ENCODE measurements at regions not wholly inside any gene's neighbourhood (a gene's known extent, or its start where the extent isn't known, plus 50 kb on each side); places are given as distances from the start of the nearest gene placed in this dataset.
"Not testable (repeated sequence)": the region's sequence is repeated elsewhere in the genome, so short reads cannot be mapped to it uniquely, and the experiment has no call there.

DNA sequence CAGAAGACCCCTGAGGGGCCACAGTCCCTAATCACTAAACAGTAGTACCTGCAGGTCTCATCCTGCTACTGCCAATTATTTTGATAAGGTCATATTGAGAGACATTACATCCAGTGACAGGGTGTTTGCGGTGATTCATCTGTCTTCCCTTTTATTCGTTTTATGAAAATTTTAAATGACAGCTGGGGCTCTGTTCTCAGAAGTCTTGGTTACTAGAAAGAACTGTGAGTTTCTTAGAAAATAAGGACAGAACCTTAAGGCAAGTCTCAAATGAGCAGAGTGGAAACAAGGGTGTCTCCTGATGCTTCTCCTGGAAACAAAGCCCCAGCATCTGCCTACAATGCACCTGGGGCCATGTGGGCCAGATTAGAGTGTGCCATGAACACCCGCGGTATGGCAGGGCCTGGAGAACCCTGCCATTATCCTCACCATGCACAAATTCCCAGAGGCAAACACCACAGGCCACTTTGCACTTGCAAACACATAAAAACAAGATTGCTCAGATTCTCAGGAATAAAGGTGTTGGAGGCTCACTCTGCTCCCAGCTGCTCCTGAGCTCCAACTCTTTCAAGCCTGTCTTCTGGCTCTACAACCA is 66.3 kb upstream of the IQSEC1 start:
- no peak for DNase-seq (ENCODE audit: low spot score)

DNA sequence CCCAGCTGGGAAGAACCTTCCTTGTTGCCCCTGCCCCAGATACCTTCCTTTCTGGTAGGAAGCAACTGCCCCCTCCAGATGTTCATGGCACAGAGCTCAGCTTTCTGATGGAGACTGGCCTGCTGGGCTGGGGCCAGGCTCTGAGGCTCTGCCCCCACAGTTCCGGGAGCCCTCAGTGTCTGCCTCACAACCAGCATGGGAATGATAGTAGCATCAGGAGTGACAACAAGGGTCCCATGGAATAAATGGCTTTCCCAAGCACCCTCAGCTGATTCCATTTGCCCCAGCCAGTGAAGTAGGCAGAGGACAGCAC is 65.6 kb upstream of the IQSEC1 start:
- no peak for DNase-seq (ENCODE audit: low spot score)
- no peak for FAIRE-seq

More for the DNA sequence above, 66.3 kb upstream of the IQSEC1 start:
- FAIRE-seq = no peak

DNA sequence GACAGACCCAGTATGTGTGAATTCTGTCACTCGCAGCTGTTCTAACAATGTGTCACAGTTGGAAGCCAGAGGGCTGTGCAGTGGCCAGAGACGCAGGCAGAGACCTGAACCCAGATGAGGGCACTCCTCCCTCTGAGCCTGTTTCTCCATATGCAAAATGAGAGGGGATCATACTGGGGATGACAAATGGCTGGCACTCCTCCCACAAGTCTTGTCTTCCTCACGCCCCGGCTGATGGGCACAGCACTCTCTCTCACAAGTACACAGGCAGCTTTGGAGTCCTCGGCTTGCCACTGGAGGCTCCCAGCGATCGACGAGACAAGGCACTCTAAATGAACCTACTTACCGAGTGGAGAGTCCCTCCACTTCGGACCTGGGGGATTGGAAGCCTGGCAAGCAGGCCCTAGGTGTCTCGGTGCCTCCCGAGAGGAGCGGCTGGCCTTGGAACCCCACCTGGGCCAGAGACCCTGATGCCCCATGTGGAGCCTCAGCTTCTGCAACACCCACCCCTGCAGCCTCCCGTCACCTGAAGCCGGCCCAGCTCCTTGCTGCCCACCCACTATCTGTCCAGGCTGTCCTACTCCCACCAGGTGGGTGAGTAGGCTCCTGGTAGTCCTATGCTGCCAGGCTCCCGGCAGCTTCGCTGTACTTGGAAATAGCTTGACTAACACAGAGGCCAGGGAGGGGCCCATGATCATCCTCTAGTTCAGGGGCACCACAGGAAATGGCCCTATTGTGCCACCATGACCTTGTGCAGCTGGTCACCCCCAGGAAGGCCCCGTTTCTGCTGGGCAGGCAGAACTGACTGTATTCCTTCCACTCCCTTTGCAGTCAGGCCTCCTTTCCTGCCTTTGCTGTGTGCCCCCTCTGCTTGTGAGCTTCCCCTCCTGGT is 65.0 kb upstream of the IQSEC1 start:
- no peak for FAIRE-seq
- no peak for DNase-seq (ENCODE audit: low spot score)

DNA sequence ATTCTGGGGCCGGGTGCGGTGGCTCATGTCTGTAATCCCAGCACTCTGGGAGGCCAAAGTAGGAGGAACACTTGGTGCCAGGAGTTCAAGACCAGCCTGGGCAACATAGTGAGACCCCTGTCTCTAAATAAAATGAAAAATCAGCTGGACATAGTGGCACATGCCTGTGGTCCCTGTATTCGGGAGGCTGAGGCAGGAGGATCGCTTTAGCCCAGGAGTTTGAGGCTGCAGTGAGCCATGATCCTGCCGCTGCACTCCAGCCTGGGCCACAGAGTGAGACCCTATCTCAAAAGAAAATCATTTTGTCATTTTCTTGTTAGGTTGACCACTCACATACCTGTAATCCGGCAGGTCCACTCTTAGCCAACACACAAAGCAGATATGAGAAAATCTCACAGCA is 63.6 kb upstream of the IQSEC1 start:
- FAIRE-seq; DNase-seq (ENCODE audit: low spot score): not testable (repeated sequence)

DNA sequence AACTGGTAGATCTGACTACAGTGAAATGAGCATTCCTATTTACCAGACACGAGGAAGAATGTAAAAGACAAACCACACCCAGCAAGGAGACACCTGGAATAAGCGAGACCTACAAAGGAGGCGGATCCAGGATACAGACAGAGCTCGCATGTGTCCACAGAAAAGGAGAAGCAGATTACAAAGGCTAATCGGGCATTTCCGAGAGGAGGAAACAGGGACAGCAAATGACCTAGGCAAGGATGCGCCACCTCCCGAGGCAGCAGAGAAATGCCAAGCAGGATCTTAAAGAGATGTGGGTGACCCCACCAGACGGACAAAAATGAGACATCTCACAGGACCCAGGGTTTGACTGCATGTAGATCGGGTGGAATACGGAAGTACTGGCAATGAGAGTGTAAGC is 63.2 kb upstream of the IQSEC1 start:
- DNase-seq (ENCODE audit: low spot score) = no peak
- FAIRE-seq = no peak

DNA sequence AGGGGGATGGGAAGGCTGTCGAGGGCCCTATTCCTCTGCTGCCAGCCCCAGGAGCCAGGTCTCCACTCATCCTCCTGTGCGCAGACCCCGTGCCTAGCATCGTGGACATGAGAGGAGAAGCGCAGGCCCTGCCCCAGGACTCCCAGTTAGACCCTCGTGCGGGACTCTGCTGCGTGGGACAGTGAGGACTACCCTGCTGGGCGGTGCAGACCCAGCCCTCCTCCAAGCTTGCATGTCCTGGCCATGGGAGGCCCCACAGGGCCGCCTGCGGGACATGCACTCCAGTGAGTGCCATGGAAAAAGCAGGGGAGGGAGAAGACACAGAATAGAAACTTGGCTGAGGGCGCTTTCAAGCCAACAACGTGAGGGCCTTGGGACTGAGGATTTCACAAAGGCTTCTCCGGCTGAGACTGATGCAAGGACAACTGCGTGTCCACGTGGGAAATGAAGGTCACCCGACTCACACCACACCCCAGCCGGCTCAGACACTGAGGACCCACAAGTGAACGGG is 62.6 kb upstream of the IQSEC1 start:
- FAIRE-seq (no peak), DNase-seq (ENCODE audit: low spot score) (no peak)

DNA sequence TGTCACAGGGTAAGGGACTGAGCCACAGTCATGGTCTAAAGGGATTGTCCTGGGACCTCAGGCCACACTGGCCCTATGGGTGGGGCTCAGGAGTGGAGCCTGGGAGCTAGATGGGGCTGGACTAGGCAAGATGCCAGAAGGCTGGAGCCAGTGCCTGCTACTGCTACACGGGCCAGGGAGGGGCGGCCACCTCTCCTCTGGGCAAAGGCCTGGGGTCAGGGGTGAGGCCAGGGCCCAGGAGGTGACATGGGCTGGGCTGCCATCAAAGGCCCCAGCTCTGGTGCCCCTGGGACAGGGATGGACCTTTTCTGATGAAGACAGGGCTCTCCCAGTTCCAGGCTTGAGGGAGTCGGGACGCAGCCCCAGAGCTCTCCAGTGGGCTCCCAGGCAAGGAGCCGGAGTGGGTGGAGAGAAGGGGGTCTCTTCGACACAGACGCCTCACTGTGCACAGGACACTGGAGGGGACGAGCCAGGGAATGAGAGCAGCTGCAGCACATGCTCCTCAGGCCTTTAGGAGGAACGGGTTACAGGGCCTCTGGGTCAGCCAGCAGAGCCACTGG is 62.1 kb upstream of the IQSEC1 start:
- FAIRE-seq (no peak), DNase-seq (ENCODE audit: low spot score) (no peak)

DNA sequence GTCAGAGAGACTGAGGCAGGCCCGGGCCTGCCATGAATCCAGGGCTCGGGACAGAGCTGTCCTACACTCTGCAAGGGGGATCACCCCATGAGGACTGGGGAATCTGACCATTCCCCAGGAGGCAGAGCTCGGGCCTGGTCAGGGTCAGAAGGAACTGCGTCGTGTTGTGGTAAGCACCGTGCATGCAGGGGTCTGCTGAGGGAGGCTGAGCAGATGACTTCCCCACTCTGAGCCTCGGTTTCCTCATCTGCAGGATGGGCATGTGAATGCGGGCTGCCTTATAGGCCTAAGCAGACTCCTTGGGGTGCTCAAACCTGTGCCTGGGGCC is 61.6 kb upstream of the IQSEC1 start:
- FAIRE-seq (no peak), DNase-seq (ENCODE audit: low spot score) (no peak)

DNA sequence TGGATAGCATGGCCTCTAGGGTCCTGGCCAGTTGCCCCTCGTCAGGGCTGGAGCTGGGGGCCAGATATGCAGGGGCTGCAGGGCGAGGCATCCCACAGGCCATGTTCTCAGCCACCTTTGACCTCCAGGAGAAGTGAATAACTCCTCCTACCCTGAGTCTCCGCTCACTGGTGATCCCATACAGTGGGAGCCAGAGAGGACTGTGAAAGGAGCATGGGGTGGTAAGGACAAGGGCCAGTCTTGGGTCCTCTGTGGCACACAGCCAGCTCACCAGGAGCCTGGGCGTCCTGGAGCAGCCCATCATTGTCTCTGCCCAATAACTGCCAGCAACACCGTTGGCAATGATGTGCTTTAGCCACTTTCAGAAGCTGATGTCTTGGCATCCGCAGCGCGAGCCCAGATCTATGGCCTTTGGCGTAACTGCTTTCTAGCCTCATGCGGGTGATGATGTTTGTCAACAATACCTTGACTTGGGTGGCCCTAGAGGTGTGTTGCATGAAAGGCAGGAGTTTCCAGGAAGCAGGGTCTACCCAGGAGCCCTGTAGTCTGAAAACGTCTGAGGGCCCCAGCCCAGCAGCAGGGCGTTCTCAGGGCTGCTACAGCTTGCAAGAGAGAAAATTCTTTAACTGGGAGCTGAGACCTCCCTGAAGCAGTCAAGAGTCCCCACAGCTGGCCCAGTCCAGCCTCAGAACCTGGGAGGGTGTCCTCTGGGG is 61.1 kb upstream of the IQSEC1 start:
- DNase-seq (ENCODE audit: low spot score) (no peak), FAIRE-seq (no peak)

DNA sequence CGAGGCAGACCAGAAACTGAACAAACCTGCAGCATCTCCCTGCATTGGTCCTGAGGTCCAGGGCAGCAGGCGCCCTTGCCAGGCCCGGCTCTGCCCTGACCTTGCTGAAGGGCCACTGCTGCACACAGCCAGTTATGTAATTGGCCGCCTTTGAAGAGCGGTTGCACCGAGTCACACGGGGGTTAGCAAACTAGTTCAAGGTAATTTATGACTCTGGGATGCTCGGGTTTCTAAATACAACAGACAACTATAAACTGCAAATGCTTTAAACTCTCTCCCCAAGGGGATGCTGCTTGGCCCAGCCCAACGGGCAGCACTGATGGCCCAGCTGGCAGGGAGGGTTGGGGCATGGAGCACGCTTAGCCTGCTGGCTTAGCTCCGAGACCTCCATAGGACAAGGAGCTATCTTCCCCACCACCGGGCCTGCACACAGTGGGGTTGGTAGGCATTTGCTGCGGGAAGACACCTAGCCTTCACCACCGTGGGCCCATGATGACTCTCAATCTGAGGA is 60.3 kb upstream of the IQSEC1 start:
- no peak for FAIRE-seq
- DNase-seq (ENCODE audit: low spot score) = no peak

DNA sequence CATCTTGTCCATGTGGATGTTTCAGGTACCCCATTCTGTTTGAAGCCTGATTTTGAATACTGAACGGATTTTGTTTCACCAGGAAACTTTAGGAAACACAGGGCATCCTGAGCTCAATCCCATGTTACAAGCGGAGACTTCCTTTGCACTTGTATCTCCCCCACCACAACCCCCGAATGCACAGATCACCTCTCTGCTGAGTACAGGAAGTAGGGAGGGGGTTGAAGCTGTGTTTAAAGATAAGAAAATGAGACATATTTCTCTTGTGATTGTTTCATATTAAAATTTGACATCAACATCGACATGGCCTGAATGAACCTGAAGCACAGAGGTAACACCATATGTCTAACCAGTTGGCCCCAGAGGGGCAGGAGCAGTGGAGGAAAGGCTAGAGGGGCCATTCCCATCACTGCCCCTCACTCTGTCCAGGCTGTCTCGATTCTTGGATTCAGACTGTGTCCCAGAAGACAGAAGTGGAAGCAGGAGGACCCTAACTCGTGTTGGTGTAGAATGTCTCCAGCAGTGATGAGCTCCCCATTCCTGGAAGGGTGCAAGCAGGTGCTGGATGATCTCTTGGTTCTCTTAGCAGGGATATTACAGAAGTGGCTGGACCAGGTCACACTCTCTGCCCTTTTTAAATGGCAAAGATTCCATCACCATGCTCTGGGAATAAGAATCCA is 59.6 kb upstream of the IQSEC1 start:
- DNase-seq (ENCODE audit: low spot score) (no peak), FAIRE-seq (no peak)

DNA sequence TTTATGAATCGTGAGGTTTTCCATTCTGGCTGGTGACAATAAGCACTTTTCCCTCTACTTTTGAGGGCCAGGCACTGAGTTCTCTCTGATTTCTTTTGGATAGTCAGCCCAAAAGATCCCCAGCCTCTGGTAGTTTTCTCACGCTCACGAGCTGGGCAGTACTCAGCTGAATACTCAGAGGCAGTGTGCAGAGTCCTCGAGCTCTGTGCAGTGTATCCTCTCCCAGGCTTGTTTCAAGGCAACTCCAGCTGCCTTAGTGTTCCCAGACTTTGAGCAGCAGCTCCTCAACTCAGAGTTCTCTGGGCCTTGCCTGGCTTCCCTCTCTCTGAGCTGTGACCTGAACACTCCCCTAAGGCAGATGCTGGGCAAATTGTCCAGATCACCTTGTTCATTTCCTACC is 59.1 kb upstream of the IQSEC1 start:
- DNase-seq (ENCODE audit: low spot score) = no peak
- no peak for FAIRE-seq

DNA sequence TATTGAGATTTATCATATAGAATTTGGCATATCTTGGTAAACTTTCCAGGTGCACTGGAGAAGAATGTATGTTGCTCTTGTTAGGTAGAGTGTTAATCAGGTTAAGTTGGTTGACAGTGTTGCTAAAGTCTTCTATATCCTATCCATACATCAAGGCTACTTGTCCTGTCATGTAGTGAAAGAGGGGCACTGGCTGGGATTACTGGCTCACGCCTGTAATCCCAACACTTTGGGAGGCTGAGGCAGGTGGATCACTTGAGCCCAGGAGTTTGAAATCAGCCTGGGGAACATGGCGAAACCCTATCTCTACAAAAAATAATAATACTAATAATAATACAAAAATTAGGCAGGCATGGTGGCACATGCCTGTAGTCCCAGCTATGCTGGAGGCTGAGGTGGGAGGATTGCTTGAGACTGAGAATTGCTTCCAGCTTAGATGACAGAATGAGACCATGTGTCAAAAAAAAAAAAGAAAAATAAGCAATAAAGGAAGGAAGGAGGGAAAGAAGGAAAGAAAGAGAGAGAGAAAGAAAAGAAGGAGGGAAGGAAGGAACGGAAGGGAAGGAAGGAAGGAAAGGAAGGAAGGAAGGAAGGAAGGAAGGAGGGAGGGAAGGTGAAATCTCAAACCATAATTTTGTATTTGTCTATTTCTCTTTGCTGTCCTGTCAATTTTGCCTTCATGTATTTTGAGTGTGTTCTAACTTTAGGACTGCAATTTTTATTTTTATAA is 57.4 kb upstream of the IQSEC1 start:
- no peak for FAIRE-seq
- no peak for DNase-seq (ENCODE audit: low spot score)

DNA sequence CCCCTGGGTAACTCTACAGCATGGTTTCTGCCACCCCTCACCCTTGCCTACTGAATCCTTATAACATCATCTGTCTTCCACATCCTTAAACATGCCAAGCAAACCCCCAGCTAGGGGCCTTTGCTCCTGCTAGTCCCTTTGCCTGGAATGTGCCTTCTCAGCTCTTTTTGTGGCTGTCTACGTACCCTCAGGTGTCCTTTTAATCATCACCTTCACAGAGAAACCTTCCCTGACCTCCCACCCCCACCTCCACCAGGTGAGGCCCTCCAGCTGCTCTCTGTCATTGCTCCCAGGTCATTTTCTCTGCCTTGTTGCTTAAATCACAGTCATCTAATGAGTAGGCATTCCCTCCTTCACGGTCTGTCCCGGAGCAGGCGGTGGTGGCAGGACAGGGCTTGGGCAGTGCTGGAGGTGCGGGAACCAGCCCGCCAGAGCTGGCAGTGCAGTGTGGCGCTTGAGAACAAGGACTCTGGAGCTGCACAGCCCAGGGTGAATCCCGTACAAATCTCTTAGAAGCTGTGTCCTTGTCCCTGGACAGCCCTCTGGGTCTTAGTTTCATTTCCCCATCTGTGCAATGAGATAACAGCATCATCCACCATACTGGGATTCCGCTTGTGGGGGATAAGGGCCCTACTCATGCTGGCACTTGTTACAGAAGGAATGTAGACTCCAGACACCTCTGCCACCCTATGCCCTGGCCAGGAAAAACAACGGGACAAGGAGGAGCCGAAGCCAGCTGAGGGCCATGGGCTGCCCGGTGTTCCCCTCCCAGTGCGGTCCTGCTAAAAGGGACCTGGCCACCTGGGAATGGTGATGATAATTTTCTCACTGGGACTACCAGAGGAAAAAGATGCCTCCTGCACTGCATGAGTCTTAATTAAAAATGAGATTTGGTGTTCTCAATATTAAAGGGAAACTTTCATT is 52.1 kb upstream of the IQSEC1 start:
- FAIRE-seq (no peak), DNase-seq (ENCODE audit: low spot score) (no peak)

DNA sequence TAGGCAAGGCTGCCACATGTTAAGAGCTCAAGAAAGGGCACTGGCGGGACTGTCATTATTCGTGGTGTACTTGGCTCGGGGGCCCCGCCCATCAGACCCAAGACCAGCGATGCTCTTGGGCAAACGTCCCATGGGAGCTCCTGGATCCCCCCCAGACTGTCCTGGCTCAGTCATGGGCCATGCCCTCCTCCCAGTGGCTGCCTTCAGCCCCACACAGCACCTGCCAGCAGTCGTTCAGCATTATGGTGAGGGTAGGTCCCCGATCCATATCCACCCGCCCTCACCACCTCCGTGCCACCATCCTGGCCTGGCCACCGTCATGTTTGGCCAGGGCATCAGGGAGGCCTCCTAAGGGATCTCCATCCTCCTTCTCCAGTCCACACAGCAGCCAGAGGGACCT is 51.4 kb upstream of the IQSEC1 start:
- no peak for DNase-seq (ENCODE audit: low spot score)
- FAIRE-seq = no peak

DNA sequence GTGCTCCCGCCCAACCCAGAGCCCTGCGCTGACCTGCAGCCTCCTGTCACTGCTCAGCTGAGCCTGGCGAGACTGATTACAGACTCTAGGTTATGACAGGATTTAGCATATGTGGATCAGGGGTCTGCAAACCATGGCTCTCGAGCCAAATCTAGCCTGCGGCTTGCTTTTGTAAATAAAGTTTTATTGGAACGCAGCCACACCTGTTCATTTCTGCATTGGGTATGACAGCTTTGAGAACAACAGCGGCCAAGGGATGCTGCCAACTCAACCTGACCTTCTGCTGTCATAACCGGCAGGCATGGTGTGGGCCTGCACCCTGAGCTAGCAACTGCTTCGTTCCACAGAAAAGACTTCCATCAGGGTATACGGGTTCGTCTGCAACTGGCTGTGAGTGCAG is 50.5 kb upstream of the IQSEC1 start:
- DNase-seq (ENCODE audit: low spot score) = no peak
- FAIRE-seq = no peak

DNA sequence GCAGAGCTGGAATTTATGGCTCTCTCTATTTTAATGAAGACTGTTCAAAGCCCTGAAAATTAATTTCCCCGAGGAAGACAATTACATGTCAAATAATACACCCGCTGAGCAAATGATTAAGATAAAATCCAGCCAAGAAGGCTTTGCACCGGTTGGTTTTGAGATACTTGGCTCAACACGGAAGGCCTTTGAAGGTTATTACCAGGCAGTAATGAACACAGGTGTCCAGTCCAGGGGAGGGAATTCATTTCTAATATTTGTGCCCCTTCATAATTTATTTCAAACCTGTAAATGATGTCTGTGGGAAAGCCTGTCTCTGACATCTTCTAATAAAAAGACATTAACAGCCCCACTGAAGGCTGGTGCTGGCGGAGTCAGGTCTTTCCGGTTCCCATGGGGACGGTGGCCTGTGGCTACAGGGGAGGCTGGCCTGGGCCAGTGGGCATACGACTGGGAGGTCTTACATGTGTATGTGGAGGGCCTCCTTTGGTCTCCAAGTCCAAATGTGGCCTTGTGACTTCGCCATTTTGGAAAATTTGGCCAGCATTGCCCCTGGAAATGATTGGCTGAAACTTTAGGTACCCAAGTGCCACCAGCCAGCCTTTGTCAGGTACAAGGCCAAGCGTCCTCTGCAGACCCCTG is 49.9 kb upstream of the IQSEC1 start:
- FAIRE-seq (no peak), DNase-seq (ENCODE audit: low spot score) (no peak)

All from urothelium cell line (cell line).